WTC11 (cell line): ENCODE measurements at regions not wholly inside any gene's neighbourhood (a gene's known extent, or its start where the extent isn't known, plus 50 kb on each side); places are given as distances from the start of the nearest gene placed in this dataset.

Experiments
- ATAC-seq: fragments of 200-7000 bp; cut with Tn5 transposase; 2 replicates; pipeline ENCODE4 v1.10.0; 2021; ENCODE audit warnings: mild to moderate bottlenecking, moderate library complexity
- CTCF ChIA-PET: fragments of 300-600 bp; sonication (Branson Sonifier 250); formaldehyde crosslinking; loops from one replicate; lab custom pipeline; 2021; ENCODE audit warnings: antibody characterized with exemption; lab: Charles Lee
- POLR2A ChIA-PET: fragments of 350-600 bp; sonication (Branson Sonifier 250); formaldehyde crosslinking; loops from one replicate; lab custom pipeline; 2021; ENCODE audit warnings: antibody characterized with exemption; lab: Charles Lee
- DNase-seq: peaks from one replicate; pipeline ENCODE4 v3.0.0; 2021; ENCODE audit warnings: low spot score
- H3K27ac Mint-ChIP-seq: 2 replicates; pipeline ENCODE4 v1.8.0; 2021; ENCODE audit warnings: mixed read lengths
- H3K27me3 Mint-ChIP-seq: 2 replicates; pipeline ENCODE4 v1.8.0; 2021; ENCODE audit warnings: low read depth, mild to moderate bottlenecking, moderate library complexity, mixed read lengths
- H3K36me3 Mint-ChIP-seq: 2 replicates; pipeline ENCODE4 v1.8.0; 2021; ENCODE audit warnings: mixed read lengths
- H3K4me1 Mint-ChIP-seq: 2 replicates; pipeline ENCODE4 v1.8.0; 2022; ENCODE audit warnings: mixed read lengths
- H3K4me3 Mint-ChIP-seq: 2 replicates; pipeline ENCODE4 v1.8.0; 2021; ENCODE audit warnings: mild to moderate bottlenecking, moderate library complexity, mixed read lengths
- H3K9me3 Mint-ChIP-seq: 2 replicates; pipeline ENCODE4 v1.8.0; 2021; ENCODE audit warnings: mixed read lengths
- CREM ChIP-seq: sonication (generic); formaldehyde crosslinking; IDR thresholded peaks from 2 replicates; pipeline ENCODE4 v1.8.1; 2022; ENCODE audit warnings: mild to moderate bottlenecking, missing genetic modification reagents, moderate library complexity
- ELF4 ChIP-seq: sonication (generic); formaldehyde crosslinking; IDR thresholded peaks from 2 replicates; pipeline ENCODE4 v1.8.1; 2022; ENCODE audit warnings: low read depth, mild to moderate bottlenecking, moderate library complexity, missing genetic modification reagents
- EMX1 ChIP-seq: fragments of 250-450 bp; sonication (Bioruptor Pico); IDR thresholded peaks from 2 replicates; pipeline ENCODE4 v1.8.0; 2021; ENCODE audit warnings: mild to moderate bottlenecking
- FOXK1 ChIP-seq: sonication (generic); formaldehyde crosslinking; IDR thresholded peaks from 2 replicates; pipeline ENCODE4 v1.8.0; 2022; ENCODE audit warnings: mild to moderate bottlenecking, moderate library complexity, missing genetic modification reagents
- IRF2 ChIP-seq: sonication (generic); formaldehyde crosslinking; IDR thresholded peaks from 2 replicates; pipeline ENCODE4 v1.8.0; 2022; ENCODE audit warnings: low read depth, missing genetic modification reagents, borderline replicate concordance
- JUN ChIP-seq: sonication (generic); formaldehyde crosslinking; IDR thresholded peaks from 2 replicates; pipeline ENCODE4 v1.8.0; 2023; ENCODE audit warnings: mild to moderate bottlenecking, missing genetic modification reagents
- KAT7 ChIP-seq: sonication (generic); formaldehyde crosslinking; IDR thresholded peaks from 2 replicates; pipeline ENCODE4 v1.8.1; 2023; ENCODE audit warnings: missing genetic modification reagents, mild to moderate bottlenecking, borderline replicate concordance
- NFYB ChIP-seq: sonication (generic); formaldehyde crosslinking; conservative IDR thresholded peaks from 2 replicates; pipeline ENCODE4 v1.8.0; 2022; ENCODE audit warnings: low read depth, missing genetic modification reagents
- NR1H2 ChIP-seq: sonication (generic); formaldehyde crosslinking; IDR thresholded peaks from 2 replicates; pipeline ENCODE4 v1.9.0; 2021; ENCODE audit warnings: mild to moderate bottlenecking, moderate library complexity, missing genetic modification reagents
- ZBTB21 ChIP-seq: sonication (generic); formaldehyde crosslinking; IDR thresholded peaks from 2 replicates; pipeline ENCODE4 v1.8.1; 2023; ENCODE audit warnings: mild to moderate bottlenecking, missing genetic modification reagents, borderline replicate concordance
- TF ChIP-seq, protein P1 (sequence below): sonication (generic); formaldehyde crosslinking; IDR thresholded peaks from 2 replicates; pipeline ENCODE4 v1.8.1; 2022; ENCODE audit warnings: mild to moderate bottlenecking, moderate library complexity, missing genetic modification reagents
- TF ChIP-seq, protein P2 (sequence below): fragments of 250-450 bp; sonication (Bioruptor Pico); IDR thresholded peaks from 2 replicates; pipeline ENCODE4 v1.8.0; 2021; ENCODE audit warnings: mild to moderate bottlenecking
- TF ChIP-seq, protein P3 (sequence below): sonication (generic); formaldehyde crosslinking; IDR thresholded peaks from 2 replicates; pipeline ENCODE4 v1.8.0; 2022; ENCODE audit warnings: mild to moderate bottlenecking, missing genetic modification reagents
- TF ChIP-seq, protein P4 (sequence below): sonication (generic); formaldehyde crosslinking; IDR thresholded peaks from 2 replicates; pipeline ENCODE4 v1.8.0; 2023; ENCODE audit warnings: missing genetic modification reagents, mild to moderate bottlenecking, borderline replicate concordance
- TF ChIP-seq, protein P5 (sequence below): fragments of 200-600 bp; IDR thresholded peaks from 2 replicates; pipeline ENCODE4 v1.8.0; 2022; ENCODE audit warnings: antibody characterized with exemption
- TF ChIP-seq, protein P6 (sequence below): sonication (generic); formaldehyde crosslinking; IDR thresholded peaks from 2 replicates; pipeline ENCODE4 v1.8.1; 2023; ENCODE audit warnings: mild to moderate bottlenecking, moderate library complexity, missing genetic modification reagents
- TF ChIP-seq, protein P7 (sequence below): sonication (generic); formaldehyde crosslinking; IDR thresholded peaks from 2 replicates; pipeline ENCODE4 v1.8.1; 2022; ENCODE audit warnings: low read depth, mild to moderate bottlenecking, moderate library complexity, missing genetic modification reagents, borderline replicate concordance

DNA sequence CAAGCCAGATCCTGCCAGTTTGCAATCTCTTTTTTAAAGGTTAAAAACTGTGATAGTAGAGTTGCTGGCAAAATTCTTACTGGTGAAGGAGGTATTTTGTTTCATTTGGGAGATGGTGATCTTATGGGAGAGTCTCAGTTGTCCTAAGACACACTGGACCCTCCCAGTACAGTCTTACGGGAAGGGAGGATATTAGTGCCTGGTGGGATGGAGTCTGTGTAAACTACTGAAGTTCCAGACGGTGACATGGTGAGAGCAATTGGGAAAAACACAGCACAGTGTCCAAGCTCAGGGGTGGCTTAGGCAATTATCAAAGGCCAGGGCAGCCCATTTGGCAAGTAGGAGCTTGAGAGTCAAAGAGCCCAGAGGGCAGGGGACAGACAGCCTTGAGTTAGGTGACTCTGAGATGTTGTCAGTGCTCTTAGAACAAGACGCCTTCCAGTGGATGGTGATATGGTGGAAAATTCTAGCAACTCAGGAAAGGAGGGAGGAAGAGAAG is 143.7 kb upstream of the CCDC68 start:
- Mint-ChIP-seq H3K4me1 (peaks cover 6% of the 10 kb centered on the region), H3K9me3 (peaks cover 6% of the 10 kb centered on the region), H3K27ac (no peak overlapping the region), H3K27me3 (peaks cover 2% of the 10 kb centered on the region; the same call in 1 of the 2 replicates), H3K4me3 (no peak overlapping the region)
- ATAC-seq = no peak
- TF ChIP-seq, protein P1, sequence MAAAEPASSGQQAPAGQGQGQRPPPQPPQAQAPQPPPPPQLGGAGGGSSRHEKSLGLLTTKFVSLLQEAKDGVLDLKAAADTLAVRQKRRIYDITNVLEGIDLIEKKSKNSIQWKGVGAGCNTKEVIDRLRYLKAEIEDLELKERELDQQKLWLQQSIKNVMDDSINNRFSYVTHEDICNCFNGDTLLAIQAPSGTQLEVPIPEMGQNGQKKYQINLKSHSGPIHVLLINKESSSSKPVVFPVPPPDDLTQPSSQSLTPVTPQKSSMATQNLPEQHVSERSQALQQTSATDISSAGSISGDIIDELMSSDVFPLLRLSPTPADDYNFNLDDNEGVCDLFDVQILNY (CRISPR knock-in tag) = no peak
- TF ChIP-seq EMX1 (no peak), FOXK1 (CRISPR knock-in tag) (no peak), NR1H2 (CRISPR knock-in tag) (no peak), ELF4 (CRISPR knock-in tag) (no peak), NFYB (CRISPR knock-in tag) (no peak), JUN (CRISPR knock-in tag) (no peak), IRF2 (CRISPR knock-in tag) (no peak), KAT7 (no peak), CREM (CRISPR knock-in tag) (no peak), ZBTB21 (no peak)
- TF ChIP-seq, protein P2, sequence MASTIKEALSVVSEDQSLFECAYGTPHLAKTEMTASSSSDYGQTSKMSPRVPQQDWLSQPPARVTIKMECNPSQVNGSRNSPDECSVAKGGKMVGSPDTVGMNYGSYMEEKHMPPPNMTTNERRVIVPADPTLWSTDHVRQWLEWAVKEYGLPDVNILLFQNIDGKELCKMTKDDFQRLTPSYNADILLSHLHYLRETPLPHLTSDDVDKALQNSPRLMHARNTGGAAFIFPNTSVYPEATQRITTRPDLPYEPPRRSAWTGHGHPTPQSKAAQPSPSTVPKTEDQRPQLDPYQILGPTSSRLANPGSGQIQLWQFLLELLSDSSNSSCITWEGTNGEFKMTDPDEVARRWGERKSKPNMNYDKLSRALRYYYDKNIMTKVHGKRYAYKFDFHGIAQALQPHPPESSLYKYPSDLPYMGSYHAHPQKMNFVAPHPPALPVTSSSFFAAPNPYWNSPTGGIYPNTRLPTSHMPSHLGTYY (CRISPR knock-in tag) = no peak
- TF ChIP-seq, protein P3, sequence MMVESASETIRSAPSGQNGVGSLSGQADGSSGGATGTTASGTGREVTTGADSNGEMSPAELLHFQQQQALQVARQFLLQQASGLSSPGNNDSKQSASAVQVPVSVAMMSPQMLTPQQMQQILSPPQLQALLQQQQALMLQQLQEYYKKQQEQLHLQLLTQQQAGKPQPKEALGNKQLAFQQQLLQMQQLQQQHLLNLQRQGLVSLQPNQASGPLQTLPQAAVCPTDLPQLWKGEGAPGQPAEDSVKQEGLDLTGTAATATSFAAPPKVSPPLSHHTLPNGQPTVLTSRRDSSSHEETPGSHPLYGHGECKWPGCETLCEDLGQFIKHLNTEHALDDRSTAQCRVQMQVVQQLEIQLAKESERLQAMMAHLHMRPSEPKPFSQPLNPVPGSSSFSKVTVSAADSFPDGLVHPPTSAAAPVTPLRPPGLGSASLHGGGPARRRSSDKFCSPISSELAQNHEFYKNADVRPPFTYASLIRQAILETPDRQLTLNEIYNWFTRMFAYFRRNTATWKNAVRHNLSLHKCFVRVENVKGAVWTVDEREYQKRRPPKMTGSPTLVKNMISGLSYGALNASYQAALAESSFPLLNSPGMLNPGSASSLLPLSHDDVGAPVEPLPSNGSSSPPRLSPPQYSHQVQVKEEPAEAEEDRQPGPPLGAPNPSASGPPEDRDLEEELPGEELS (CRISPR knock-in tag) = no peak
- TF ChIP-seq, protein P4, sequence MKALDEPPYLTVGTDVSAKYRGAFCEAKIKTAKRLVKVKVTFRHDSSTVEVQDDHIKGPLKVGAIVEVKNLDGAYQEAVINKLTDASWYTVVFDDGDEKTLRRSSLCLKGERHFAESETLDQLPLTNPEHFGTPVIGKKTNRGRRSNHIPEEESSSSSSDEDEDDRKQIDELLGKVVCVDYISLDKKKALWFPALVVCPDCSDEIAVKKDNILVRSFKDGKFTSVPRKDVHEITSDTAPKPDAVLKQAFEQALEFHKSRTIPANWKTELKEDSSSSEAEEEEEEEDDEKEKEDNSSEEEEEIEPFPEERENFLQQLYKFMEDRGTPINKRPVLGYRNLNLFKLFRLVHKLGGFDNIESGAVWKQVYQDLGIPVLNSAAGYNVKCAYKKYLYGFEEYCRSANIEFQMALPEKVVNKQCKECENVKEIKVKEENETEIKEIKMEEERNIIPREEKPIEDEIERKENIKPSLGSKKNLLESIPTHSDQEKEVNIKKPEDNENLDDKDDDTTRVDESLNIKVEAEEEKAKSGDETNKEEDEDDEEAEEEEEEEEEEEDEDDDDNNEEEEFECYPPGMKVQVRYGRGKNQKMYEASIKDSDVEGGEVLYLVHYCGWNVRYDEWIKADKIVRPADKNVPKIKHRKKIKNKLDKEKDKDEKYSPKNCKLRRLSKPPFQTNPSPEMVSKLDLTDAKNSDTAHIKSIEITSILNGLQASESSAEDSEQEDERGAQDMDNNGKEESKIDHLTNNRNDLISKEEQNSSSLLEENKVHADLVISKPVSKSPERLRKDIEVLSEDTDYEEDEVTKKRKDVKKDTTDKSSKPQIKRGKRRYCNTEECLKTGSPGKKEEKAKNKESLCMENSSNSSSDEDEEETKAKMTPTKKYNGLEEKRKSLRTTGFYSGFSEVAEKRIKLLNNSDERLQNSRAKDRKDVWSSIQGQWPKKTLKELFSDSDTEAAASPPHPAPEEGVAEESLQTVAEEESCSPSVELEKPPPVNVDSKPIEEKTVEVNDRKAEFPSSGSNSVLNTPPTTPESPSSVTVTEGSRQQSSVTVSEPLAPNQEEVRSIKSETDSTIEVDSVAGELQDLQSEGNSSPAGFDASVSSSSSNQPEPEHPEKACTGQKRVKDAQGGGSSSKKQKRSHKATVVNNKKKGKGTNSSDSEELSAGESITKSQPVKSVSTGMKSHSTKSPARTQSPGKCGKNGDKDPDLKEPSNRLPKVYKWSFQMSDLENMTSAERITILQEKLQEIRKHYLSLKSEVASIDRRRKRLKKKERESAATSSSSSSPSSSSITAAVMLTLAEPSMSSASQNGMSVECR (CRISPR knock-in tag) = no peak
- TF ChIP-seq, protein P5, sequence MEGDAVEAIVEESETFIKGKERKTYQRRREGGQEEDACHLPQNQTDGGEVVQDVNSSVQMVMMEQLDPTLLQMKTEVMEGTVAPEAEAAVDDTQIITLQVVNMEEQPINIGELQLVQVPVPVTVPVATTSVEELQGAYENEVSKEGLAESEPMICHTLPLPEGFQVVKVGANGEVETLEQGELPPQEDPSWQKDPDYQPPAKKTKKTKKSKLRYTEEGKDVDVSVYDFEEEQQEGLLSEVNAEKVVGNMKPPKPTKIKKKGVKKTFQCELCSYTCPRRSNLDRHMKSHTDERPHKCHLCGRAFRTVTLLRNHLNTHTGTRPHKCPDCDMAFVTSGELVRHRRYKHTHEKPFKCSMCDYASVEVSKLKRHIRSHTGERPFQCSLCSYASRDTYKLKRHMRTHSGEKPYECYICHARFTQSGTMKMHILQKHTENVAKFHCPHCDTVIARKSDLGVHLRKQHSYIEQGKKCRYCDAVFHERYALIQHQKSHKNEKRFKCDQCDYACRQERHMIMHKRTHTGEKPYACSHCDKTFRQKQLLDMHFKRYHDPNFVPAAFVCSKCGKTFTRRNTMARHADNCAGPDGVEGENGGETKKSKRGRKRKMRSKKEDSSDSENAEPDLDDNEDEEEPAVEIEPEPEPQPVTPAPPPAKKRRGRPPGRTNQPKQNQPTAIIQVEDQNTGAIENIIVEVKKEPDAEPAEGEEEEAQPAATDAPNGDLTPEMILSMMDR = no peak
- TF ChIP-seq, protein P6, sequence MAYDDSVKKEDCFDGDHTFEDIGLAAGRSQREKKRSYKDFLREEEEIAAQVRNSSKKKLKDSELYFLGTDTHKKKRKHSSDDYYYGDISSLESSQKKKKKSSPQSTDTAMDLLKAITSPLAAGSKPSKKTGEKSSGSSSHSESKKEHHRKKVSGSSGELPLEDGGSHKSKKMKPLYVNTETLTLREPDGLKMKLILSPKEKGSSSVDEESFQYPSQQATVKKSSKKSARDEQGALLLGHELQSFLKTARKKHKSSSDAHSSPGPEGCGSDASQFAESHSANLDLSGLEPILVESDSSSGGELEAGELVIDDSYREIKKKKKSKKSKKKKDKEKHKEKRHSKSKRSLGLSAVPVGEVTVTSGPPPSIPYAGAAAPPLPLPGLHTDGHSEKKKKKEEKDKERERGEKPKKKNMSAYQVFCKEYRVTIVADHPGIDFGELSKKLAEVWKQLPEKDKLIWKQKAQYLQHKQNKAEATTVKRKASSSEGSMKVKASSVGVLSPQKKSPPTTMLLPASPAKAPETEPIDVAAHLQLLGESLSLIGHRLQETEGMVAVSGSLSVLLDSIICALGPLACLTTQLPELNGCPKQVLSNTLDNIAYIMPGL = no peak
- TF ChIP-seq, protein P7, sequence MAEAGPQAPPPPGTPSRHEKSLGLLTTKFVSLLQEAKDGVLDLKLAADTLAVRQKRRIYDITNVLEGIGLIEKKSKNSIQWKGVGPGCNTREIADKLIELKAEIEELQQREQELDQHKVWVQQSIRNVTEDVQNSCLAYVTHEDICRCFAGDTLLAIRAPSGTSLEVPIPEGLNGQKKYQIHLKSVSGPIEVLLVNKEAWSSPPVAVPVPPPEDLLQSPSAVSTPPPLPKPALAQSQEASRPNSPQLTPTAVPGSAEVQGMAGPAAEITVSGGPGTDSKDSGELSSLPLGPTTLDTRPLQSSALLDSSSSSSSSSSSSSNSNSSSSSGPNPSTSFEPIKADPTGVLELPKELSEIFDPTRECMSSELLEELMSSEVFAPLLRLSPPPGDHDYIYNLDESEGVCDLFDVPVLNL = no peak
- TF ChIP-seq, all 79 proteins: peak for 0
- CTCF ChIA-PET = no interaction called here
- POLR2A ChIA-PET = no interaction called here
- H3K36me3 Mint-ChIP-seq = no peaks in the 10 kb centered on the region
- DNase-seq = no peak
